ENCODE measurements at regions not wholly inside any gene's neighbourhood (a gene's known extent, or its start where the extent isn't known, plus 50 kb on each side); places are given as distances from the start of the nearest gene placed in this dataset.

DNA sequence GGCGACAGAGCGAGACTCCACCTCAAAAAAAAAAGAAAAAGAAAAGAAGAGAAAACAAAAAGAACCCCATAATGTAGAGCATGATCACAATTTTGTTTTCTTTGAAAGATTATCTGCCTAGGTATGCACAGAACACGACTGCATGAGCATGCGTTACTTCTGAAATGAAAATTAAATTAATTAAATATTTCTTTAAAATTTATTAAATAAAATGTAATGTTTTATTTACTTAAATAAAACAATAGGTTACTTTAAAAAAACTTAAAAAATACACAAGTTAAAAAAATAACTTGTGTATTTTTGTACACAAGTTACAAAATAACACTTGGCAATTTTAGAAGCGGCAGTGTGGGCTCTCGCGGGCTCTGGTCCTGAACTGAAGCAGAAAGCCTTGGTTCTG, 107.8 kb downstream of the TFAP2A start:
- TF ChIP-seq, protein P1, sequence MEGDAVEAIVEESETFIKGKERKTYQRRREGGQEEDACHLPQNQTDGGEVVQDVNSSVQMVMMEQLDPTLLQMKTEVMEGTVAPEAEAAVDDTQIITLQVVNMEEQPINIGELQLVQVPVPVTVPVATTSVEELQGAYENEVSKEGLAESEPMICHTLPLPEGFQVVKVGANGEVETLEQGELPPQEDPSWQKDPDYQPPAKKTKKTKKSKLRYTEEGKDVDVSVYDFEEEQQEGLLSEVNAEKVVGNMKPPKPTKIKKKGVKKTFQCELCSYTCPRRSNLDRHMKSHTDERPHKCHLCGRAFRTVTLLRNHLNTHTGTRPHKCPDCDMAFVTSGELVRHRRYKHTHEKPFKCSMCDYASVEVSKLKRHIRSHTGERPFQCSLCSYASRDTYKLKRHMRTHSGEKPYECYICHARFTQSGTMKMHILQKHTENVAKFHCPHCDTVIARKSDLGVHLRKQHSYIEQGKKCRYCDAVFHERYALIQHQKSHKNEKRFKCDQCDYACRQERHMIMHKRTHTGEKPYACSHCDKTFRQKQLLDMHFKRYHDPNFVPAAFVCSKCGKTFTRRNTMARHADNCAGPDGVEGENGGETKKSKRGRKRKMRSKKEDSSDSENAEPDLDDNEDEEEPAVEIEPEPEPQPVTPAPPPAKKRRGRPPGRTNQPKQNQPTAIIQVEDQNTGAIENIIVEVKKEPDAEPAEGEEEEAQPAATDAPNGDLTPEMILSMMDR (conservative IDR thresholded peaks at IDR 0.05; ENCODE audit: low read depth, low read length) = no peak
- TF ChIP-seq EZH2 (IDR thresholded peaks at IDR 0.05; ENCODE audit: borderline replicate concordance, low read depth, low read length, poor library complexity, severe bottlenecking) = no peak

Measured in A673 (cell line).